Keratinocyte (primary cell): ENCODE measurements at regions not wholly inside any gene's neighbourhood (a gene's known extent, or its start where the extent isn't known, plus 50 kb on each side); places are given as distances from the start of the nearest gene placed in this dataset.

Experiments used
- CTCF ChIP-seq, 3 experiments: IDR thresholded peaks in 1 of 3; conservative IDR thresholded peaks in 1 of 3; optimal IDR thresholded peaks in 1 of 3; 2 replicates in 2 of 3; 3 replicates in 1 of 3; pipeline versions ENCODE3 to v1.5.1; 2011; ENCODE audit warnings: low read length in 3 of 3, mild to moderate bottlenecking in 3 of 3, moderate library complexity in 2 of 3, control low read depth in 1 of 3, inconsistent platforms in 1 of 3; ENCODE audit not compliant: insufficient read depth in 2 of 3; ENCODE audit errors: extremely low read depth in 1 of 3
- EZH2 ChIP-seq: IDR thresholded peaks from one replicate; pipeline ENCODE4 v1.6.1; 2012; ENCODE audit warnings: inconsistent platforms, mild to moderate bottlenecking, low read length, moderate library complexity

DNA sequence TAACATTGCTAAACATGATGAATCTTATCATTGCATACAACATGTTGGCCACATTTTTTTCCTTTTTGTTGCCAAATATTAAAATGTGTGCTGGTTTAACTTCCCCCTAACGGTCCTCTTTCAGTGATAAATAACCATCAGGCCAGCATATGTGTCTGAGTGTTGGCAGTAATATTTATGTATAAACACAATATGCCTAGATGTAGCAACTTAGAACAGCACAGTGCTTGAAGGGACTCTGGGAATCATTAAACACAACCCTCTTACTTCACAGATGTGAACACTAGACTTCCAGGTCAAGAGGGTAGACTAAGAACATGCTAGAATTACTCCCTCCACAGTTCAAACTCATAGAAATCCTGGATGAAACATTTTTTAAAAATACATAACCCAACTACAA lies 581.8 kb downstream of the PLPP3 start:
- TF ChIP-seq CTCF (optimal IDR thresholded peaks at IDR 0.05 in 1 of 3, IDR thresholded peaks at IDR 0.05 in 1 of 3, conservative IDR thresholded peaks at IDR 0.05 in 1 of 3; ENCODE audit: extremely low read depth in 1 of 3, insufficient read depth in 2 of 3, low read length in 3 of 3) (no peak), EZH2 (no peak)
